Lower lobe of right lung (tissue), 2 donors: ENCODE measurements at regions not wholly inside any gene's neighbourhood (a gene's known extent, or its start where the extent isn't known, plus 50 kb on each side); places are given as distances from the start of the nearest gene placed in this dataset.

Experiments used
- ATAC-seq, 2 donors: fragments of 200-7000 bp; cut with Tn5 transposase; one replicate each; pipeline ENCODE4 v1.9.1; 2020 to 2022; ENCODE audit warnings: mild to moderate bottlenecking in 2 of 2, moderate library complexity in 2 of 2
- DNase-seq: peaks from one replicate; pipeline ENCODE4 v3.0.0-alpha.2; 2020
- H3K27ac ChIP-seq: fragments of 200-600 bp; one replicate; pipeline ENCODE4 v1.8.0; 2022
- H3K27me3 ChIP-seq: fragments of 200-600 bp; one replicate; pipeline ENCODE4 v1.8.0; 2022; ENCODE audit warnings: low read depth
- H3K36me3 ChIP-seq: fragments of 200-600 bp; one replicate; pipeline ENCODE4 v1.8.0; 2022; ENCODE audit warnings: mild to moderate bottlenecking
- H3K4me1 ChIP-seq: fragments of 200-600 bp; one replicate; pipeline ENCODE4 v1.8.0; 2022
- H3K4me3 ChIP-seq: fragments of 200-600 bp; one replicate; pipeline ENCODE4 v1.8.0; 2022; ENCODE audit warnings: mild to moderate bottlenecking
- H3K9me3 ChIP-seq: fragments of 200-600 bp; one replicate; pipeline ENCODE4 v1.8.0; 2022
- intact Hi-C: fragments of 100-400 bp; cut with DNase I; formaldehyde crosslinking; loops from one replicate; pipeline ENCODE4 v1.11.0; 2022
- TF ChIP-seq, protein P1 (sequence below): fragments of 200-600 bp; IDR thresholded peaks from one replicate; pipeline ENCODE4 v1.8.0; 2022; ENCODE audit warnings: antibody characterized with exemption, mild to moderate bottlenecking
- donor health status: DM: no; HTN: yes; CAD: no; lungs with severe emphysema.

- DNase-seq (no peak), ATAC-seq (no peak)
- H3K27ac ChIP-seq: no peak overlapping the region
- no peaks in the 10 kb centered on the region for H3K36me3 ChIP-seq
- intact Hi-C loops: no loop called here
- H3K9me3 ChIP-seq: peaks cover 10% of the 10 kb centered on the region
- H3K4me1 ChIP-seq: peaks cover 27% of the 10 kb centered on the region
- H3K4me3 ChIP-seq: no peak overlapping the region
- no peaks in the 10 kb centered on the region for H3K27me3 ChIP-seq
- TF ChIP-seq, protein P1, sequence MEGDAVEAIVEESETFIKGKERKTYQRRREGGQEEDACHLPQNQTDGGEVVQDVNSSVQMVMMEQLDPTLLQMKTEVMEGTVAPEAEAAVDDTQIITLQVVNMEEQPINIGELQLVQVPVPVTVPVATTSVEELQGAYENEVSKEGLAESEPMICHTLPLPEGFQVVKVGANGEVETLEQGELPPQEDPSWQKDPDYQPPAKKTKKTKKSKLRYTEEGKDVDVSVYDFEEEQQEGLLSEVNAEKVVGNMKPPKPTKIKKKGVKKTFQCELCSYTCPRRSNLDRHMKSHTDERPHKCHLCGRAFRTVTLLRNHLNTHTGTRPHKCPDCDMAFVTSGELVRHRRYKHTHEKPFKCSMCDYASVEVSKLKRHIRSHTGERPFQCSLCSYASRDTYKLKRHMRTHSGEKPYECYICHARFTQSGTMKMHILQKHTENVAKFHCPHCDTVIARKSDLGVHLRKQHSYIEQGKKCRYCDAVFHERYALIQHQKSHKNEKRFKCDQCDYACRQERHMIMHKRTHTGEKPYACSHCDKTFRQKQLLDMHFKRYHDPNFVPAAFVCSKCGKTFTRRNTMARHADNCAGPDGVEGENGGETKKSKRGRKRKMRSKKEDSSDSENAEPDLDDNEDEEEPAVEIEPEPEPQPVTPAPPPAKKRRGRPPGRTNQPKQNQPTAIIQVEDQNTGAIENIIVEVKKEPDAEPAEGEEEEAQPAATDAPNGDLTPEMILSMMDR: no peak
Measured at GRCh38 chr2:8527031-8527430, 154.8 kb upstream of the ID2 start.

DNA sequence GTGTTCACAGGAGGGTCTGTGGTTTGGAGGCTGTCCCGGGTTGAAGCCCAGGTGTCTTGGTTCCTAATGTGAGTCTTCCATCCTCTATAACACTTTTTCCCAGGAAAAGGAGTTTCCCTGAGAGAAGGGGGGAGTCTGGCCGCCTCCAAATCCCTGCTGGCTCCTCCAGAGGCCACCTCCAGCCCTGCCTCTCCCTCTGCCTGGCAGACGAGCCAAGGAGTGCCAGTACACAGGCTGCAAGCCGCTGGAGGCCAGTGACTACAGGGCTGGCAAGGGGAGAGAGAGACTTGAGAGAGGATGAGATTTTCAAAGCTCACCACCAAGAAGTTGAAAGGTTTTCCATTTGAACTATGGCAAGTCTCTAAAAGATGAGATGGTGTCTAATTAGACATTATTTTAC is 154.2 kb upstream of the ID2 start:
- no peak overlapping the region for H3K4me3 ChIP-seq
- intact Hi-C loops: no loop called here
- TF ChIP-seq, protein P1: no peak
- DNase-seq: no peak
- no peaks in the 10 kb centered on the region for H3K27me3 ChIP-seq
- H3K36me3 ChIP-seq: no peaks in the 10 kb centered on the region
- peaks cover 10% of the 10 kb centered on the region for H3K9me3 ChIP-seq
- no peak for ATAC-seq
- H3K4me1 ChIP-seq: peaks cover 24% of the 10 kb centered on the region
- H3K27ac ChIP-seq: no peak overlapping the region

GRCh38 chr2:8528863-8529262 is 153.0 kb upstream of the ID2 start:
- no peaks in the 10 kb centered on the region for H3K27me3 ChIP-seq
- peaks cover 10% of the 10 kb centered on the region for H3K9me3 ChIP-seq
- intact Hi-C loops: no loop called here
- H3K27ac ChIP-seq: no peak overlapping the region
- peaks cover 21% of the 10 kb centered on the region for H3K4me1 ChIP-seq
- no peak overlapping the region for H3K4me3 ChIP-seq
- TF ChIP-seq, protein P1: no peak
- ATAC-seq (no peak), DNase-seq (no peak)
- no peaks in the 10 kb centered on the region for H3K36me3 ChIP-seq

GRCh38 chr2:8529706-8530277 is 152.1 kb upstream of the ID2 start:
- no peaks in the 10 kb centered on the region for H3K36me3 ChIP-seq
- no peak overlapping the region for H3K27ac ChIP-seq
- TF ChIP-seq, protein P1: no peak
- intact Hi-C loops: no loop called here
- no peaks in the 10 kb centered on the region for H3K27me3 ChIP-seq
- ATAC-seq: no peak
- DNase-seq: no peak
- H3K9me3 ChIP-seq: peaks cover 10% of the 10 kb centered on the region
- H3K4me3 ChIP-seq: no peak overlapping the region
- peaks cover 29% of the 10 kb centered on the region for H3K4me1 ChIP-seq

DNA sequence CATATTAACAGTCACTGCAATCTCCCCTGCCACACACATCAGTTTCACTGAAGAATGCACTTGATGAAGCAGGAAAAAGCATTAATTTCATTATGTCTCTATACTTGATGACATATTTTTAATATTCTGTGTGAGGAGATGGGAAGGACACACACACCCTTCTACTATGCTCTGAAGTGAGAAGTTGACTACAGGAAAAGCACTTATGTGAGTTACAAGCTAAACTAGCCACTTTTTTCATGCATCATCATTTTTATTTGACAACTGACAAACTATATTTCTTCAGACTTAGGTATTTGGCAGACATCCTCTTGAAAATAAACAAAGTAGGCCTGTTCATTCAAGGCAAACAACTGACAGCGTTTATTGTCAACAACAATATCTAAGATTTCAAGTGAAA is 150.4 kb upstream of the ID2 start:
- TF ChIP-seq, protein P1: no peak

More for the DNA sequence above, 150.4 kb upstream of the ID2 start:
- Histone ChIP-seq H3K4me3 (no peak overlapping the region), H3K36me3 (no peaks in the 10 kb centered on the region), H3K27ac (no peak overlapping the region), H3K4me1 (peaks cover 32% of the 10 kb centered on the region), H3K9me3 (peaks cover 10% of the 10 kb centered on the region), H3K27me3 (no peaks in the 10 kb centered on the region)
- no peak for ATAC-seq
- DNase-seq: no peak
- intact Hi-C loops: no loop called here
